HG03095 (cell line): ENCODE measurements at regions not wholly inside any gene's neighbourhood (a gene's known extent, or its start where the extent isn't known, plus 50 kb on each side); places are given as distances from the start of the nearest gene placed in this dataset.
"Not testable (repeated sequence)": the region's sequence is repeated elsewhere in the genome, so short reads cannot be mapped to it uniquely, and the experiment has no call there.

Experiments
- ATAC-seq: cut with Tn5 transposase; IDR thresholded peaks from one replicate; pipeline ENCODE4 v1.9.1; 2021; ENCODE audit warnings: moderate library complexity; ENCODE audit not compliant: unreplicated experiment

DNA sequence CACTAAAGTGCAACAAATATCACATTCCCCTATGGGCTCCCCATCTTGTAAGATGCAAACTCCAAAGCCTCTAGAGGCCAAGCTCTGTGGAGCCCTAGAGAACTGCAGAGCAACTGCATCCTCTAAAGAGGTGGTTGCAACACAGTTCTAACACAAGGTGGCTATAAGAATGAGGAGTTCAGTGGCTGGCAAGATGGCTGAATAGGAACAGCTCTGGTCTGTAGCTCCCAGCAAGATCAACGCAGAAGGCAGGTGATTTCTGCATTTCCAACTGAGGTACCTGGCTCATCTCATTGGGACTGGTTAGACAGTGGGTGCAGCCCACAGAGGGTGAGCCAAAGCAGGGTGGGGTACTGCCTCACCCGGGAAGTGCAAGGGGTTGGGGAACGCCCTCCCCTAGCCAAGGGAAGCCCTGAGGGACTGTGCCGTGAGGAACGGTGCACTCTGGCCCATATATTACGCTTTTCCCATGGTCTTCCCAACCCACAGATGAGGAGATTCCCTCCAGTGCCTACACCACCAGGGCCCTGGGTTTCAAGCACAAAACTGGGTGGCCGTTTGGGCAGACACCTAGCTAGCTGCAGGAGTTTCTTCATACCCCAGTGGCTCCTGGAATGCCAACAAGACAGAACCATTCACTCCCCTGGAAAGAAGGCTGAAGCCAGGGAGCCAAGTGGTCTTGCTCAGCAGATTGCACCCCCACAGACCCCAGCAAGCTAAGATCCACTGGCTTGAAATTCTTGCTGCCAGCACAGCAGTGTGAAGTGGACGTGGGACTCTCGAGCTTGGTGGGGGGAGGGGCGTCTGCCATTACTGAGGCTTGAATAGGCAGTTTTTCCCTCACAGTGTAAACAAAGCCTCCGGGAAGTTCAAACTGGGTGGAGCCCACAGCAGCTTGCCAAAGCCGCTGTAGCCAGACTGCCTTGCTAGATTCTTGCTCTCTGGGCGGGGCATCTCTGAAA, 188.6 kb upstream of the EGLN3 start:
- ATAC-seq, result not testable (repeated sequence)

GRCh38 chr14:34138175-34138574, 187.3 kb upstream of the EGLN3 start:
- ATAC-seq, result no peak

DNA sequence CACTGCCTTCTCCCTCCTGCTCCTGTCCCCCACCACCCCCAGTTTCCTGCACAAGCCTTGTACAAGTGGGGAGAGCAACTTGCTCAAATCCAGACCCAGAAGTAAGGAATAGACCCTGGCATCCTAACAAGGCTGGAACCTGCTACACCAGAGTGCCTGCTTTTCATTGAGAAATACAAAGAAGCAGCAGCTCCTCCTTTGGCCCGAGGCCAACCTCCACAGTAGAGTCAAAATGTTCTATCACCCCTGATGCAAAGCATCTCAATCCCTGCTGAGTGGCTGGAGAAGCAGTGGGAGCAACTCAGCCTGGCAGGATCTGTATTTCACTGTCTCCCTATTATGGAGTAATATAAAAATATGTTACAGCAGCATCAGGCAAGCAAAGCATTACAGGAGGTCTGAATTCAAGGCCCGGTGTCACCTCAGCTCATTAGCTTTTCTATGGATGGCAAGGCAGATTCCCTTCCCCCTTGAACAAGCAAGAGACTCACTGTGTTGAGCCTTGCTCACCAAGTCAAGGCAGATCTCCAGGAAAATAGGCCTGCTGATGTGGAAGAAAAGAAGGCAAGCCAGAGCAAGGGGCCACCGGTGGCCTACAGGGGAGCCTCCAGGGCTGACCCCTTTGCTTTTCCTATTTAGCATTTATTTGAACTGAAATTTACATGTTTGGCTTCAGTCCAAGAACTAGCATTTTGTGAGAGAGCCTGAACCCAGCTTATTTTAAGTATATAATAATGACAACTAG, 186.3 kb upstream of the EGLN3 start:
- ATAC-seq, result no peak

- no peak for ATAC-seq
Observed at GRCh38 chr14:34135492-34135891, 184.6 kb upstream of the EGLN3 start.

DNA sequence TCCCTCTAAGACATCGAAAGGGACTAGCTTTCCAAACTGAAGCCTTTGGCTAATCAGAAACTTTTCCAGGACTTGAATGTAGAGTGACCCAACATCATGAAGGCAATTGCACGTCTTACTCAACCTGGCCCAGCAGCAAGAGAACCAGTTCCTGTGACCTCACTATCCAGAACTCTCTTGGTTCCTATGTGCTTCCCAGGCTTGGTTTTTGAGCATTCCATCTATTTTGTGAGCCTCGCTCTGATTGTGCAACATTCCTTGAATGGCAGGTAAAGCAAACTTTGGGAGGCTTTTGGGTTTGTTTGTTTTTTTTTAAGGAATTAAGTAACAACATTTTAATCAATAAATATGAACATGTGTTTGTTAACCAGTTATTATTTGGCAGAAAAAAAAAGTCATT, 183.6 kb upstream of the EGLN3 start:
- ATAC-seq, result no peak

DNA sequence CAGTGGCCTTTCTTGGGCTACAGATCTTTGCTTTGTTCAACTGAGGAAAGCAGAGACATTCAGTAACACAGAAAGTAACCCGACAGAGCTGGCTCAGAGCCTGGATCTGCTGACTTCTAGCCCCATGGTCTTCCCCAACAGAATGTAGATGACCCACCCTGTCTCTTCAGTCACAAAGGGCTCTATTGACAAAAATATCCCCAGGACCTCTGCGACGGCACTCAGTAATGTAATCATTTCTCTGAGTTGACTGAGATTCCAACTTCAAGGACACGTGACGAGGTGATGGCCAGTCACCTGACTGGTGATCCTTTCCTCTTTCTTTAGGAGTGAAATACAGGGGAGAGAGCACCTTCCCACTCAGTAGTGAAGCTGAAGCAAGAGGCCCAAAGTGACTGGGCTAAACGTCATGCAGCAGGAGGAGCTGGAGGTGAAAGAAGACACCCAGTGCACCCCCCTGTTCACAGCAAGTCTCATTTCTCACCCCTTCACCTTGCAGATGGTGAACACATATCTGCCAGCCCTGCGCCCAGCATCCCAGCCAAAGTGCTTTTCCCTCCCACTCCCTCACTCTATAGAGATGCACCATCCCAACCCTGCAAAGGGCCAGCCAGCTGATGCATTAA, 179.2 kb upstream of the EGLN3 start:
- ATAC-seq, result no peak

DNA sequence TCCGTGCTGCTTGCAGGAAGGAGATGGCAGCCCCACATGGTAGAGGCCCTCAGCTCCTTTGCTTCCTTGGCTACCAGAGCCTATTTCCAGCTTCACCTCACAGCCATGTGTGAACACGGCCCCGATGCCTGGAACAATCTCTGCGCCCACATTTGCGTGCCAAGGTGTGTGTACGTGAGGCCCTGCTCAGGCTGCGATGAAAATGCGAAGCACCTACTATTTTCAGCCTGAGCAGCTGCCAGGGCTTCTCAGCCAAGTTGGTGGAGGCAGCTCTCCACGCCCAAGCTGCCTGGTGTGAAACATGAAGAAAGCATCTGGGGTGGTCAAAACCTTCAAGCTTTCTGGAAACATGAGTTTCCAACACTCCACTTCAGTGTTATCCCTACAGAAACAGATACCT, 177.8 kb upstream of the EGLN3 start:
- ATAC-seq, result no peak

GRCh38 chr14:34126586-34126985, 175.7 kb upstream of the EGLN3 start:
- ATAC-seq, result no peak

DNA sequence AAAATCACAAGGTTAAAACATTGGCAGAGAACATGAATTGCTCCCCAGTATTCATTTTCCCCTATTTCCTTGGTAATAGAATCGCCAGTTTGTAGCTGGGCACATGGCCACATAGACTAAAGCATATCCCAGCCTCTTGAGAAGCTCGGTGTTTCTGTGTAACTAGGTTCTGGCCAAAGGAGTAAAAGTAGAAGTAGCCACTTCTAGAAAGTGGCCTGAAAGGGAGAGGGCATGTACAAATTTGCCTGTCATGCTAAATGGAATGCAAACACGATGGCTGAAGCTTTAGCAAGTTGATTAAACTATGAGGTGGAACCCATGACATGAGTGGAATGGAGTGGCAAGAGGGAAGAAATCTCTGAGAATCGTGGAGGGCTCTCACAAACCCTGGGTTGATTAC, 173.7 kb upstream of the EGLN3 start:
- ATAC-seq, result no peak

DNA sequence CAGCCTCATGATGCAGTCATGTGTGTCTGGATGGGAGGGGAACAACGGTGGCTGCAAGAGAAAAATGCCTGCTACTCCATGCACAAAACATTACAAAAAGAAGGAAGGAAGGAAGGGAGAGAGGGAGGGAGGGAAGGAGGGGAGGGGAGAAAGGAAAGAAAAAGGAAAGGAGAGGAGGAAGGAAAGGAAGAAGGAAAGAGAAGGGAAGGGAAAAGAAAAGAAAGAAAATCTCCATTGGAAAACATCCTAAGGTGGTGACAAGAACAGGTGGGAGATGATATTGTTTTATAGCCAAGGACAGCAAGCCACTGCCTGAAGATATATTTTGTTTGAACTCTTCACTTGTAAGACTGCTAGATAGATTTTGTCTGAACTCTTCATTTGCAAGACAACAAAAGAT, 171.8 kb upstream of the EGLN3 start:
- ATAC-seq, result no peak

DNA sequence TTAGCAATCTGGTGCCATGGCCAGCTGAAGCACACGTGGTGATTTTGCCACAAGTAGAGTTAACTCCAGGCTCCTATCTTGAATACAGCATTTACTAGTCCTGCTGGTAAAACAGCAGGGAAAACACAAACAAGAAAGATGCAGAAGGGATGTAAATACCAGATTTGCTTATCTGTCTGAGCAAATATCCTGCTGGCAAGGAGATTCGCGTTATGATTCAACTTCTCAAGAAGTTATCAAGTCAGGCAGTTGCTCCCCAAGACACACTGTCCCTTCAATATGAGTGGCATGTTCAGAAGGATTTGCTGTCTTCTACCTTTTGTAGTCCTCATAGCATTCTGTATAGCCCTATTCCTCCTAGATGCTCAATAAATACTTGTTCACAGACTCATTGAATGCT, 171.2 kb upstream of the EGLN3 start:
- no peak for ATAC-seq

- no peak for ATAC-seq
Observed at GRCh38 chr14:34120185-34120977, 169.5 kb upstream of the EGLN3 start.

DNA sequence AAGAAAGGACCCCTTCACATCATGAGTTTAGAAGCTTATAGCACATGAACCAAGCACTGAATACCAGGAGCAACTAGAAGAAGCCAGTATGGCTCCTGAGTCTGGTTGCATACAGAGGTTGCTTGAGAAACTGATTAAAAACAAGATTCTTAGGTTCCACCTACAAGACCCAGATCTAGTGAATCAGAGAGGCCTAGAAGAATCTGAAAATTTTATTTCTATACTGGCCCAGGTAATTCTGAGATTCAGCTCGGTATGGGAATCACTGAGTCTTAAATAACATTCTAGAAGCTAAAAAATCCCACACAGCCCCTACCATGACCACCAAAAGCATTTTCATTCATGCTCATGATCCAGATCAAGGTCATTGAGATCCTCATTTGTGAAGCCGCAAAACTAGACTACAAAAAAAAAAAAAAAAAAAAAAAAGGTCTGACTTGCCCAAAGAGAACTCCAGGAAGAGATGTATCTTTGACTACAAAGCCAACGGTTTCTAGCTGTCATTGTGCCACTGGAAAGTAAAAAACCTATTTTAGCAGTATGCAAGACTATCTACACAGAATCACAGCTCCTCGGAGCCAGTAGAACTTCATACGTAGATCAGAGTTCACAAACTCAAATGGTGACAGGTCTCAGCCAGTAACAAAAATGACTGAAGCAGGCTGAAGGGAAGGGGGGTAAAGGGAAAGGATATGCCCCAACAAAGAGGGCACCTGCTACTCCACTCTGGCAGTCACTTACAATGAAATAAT, 168.4 kb upstream of the EGLN3 start:
- no peak for ATAC-seq

DNA sequence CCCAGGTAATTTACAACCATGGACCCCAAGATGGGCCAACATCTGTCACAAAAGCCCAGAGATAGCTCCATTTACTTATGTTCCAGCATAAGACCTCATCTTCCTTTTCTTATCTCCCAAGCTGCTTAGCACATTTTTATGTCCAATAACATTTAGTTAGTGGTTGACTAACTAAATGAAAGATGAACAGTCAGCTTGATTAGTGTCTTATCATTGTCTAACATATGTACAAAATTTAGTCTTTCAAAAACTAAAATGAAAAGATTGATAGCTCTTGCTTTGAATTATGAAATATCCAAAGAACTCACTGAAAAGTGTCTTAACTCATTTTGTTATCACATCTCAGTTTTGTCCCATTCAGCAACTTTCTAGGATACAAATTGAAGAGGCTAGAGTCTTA, 163.1 kb upstream of the EGLN3 start:
- no peak for ATAC-seq

DNA sequence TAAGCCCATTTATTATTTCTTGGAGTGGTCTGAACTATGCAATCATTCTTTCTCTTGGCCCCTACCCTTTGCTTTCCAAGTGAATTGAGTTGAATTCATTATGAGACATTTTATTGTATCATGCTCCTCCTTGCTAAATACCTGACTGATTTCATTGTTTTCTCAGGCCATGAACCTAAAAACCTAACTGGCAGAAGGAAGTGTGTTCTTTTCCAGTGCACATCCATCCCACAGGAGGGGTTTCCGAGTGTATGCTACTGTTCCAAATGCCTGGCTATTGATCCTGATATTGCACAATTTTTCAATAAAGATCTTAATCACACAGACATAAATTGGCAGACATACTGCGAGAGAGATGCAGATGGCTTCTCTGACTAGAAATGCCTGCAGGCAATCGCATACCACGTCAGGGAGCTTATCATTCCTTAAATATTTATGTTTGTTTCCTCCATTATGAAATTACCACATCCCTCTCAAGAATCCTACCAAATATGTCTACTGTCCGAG, 162.2 kb upstream of the EGLN3 start:
- ATAC-seq, result no peak

DNA sequence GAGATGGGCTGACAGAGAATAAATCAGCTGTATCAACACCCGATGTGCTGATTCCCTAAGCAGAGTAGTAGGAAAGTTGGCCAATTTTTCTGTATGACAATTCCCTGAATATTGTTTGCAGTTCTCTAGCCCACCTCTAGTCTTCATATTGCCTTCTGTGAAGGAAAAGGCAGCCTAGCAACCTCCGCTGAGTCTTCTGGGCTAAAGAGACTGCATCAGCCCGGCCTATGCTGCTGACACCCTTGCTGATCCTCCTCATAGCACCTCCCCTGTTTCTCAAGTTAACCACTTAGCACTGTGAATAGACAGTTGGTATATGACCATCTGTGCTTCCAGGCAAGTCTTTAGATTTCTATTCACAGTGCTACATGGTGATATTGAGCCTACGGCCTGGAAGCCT, 161.1 kb upstream of the EGLN3 start:
- no peak for ATAC-seq

DNA sequence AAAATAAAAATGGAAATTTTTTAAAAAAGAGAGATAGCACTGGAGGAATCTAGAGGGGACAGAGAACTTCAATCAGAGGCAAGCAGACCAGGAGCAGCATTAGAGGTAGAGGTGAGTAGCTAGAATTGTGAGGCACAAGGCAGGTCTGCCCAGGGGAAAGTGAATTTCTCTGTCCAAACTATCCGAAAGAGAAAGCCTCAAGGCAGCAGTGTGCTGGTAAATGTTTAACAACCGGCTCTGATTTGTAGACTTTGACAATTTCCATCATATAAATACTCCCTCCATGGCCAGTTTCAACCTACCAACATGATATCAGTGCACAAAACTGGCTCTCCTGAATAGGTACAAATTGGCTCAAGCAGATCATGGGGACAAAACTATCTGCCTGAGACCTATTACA, 160.6 kb upstream of the EGLN3 start:
- ATAC-seq, result no peak

DNA sequence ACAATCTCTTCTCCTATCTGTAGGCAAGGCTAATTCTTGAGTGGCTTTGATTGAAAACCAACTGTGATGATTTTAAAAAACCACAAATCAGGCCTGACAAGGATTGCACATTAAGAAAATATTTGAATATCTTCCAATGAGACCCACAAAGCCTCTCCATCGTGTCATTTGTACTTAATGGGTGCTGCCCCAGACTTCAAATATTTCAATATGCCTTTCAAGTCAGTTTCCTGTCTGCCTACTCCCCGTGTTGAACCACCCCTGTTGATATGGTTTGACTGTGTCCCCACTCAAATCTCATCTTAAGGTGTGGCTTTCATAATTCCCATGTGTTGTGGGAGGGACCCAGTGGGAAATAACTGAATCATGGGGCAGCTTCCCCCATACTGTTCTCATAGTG, 159.7 kb upstream of the EGLN3 start:
- no peak for ATAC-seq

GRCh38 chr14:34107441-34107840, 156.6 kb upstream of the EGLN3 start:
- no peak for ATAC-seq

GRCh38 chr14:34106310-34106709, 155.4 kb upstream of the EGLN3 start:
- ATAC-seq, result no peak
